SK-N-SH (cell line): ENCODE measurements at regions not wholly inside any gene's neighbourhood (a gene's known extent, or its start where the extent isn't known, plus 50 kb on each side); places are given as distances from the start of the nearest gene placed in this dataset.

Source experiments
- CTCF ChIA-PET: fragments of 300-600, 350-600 bp; formaldehyde crosslinking; extraction: SDS; loops from one replicate; lab custom pipeline; 2021; lab: Yijun Ruan, JAX
- POLR2A ChIA-PET: fragments of 350-600 bp; sonication (Branson Sonifier 250); formaldehyde crosslinking; extraction: SDS; loops from one replicate; lab custom pipeline; 2020; ENCODE audit warnings: antibody characterized with exemption, inconsistent platforms; lab: Yijun Ruan, JAX
- DNase-seq: peaks from one replicate; pipeline ENCODE4 v3.0.0; 2012
- H2AFZ ChIP-seq: fragments of 200-600 bp; sonication (generic); 2 replicates; pipeline ENCODE4 v1.8.1; 2016; ENCODE audit warnings: antibody characterized with exemption, mild to moderate bottlenecking, low read depth
- H3F3A ChIP-seq: fragments of 200-600 bp; sonication (generic); replicated peaks from 2 replicates; pipeline ENCODE3; 2016; ENCODE audit warnings: antibody characterized with exemption, mild to moderate bottlenecking; ENCODE audit not compliant: insufficient read depth
- H3K27ac ChIP-seq, 2 experiments: fragments of 200-500 bp in 1 of 2; fragments of 200-600 bp in 1 of 2; sonication (Bioruptor generic) in 1 of 2; sonication (generic), shearing (Covaris generic) in 1 of 2; 2 replicates each; pipeline versions ENCODE4 v1.5.1 to v1.6.1; 2014 to 2016; ENCODE audit warnings: low read depth in 2 of 2, inconsistent platforms in 1 of 2, low read length in 1 of 2, mild to moderate bottlenecking in 1 of 2, mixed read lengths in 1 of 2
- H3K27me3 ChIP-seq: fragments of 200-600 bp; sonication (generic), shearing (Covaris generic); 2 replicates; pipeline ENCODE4 v1.6.1; 2016; ENCODE audit warnings: mixed run types; ENCODE audit not compliant: insufficient read depth
- H3K36me3 ChIP-seq, 2 experiments: fragments of 200-500 bp in 1 of 2; fragments of 200-600 bp in 1 of 2; sonication (Bioruptor generic) in 1 of 2; sonication (generic) in 1 of 2; replicated peaks in 1 of 2; 2 replicates each; pipeline versions ENCODE3 to v1.5.1; 2014 to 2016; ENCODE audit warnings: low read length in 1 of 2, mild to moderate bottlenecking in 1 of 2; ENCODE audit not compliant: insufficient read depth in 2 of 2, control insufficient read depth in 1 of 2
- H3K4me1 ChIP-seq, 2 experiments: fragments of 200-500 bp in 1 of 2; fragments of 200-600 bp in 1 of 2; sonication (Bioruptor generic) in 1 of 2; sonication (generic), shearing (Covaris generic) in 1 of 2; 2 replicates each; pipeline versions ENCODE4 v1.5.1 to v1.6.1; 2014 to 2016; ENCODE audit warnings: low read depth in 1 of 2, low read length in 1 of 2, mixed run types in 1 of 2; ENCODE audit not compliant: insufficient read depth in 2 of 2, control insufficient read depth in 1 of 2
- H3K4me2 ChIP-seq: fragments of 200-600 bp; sonication (generic), shearing (Covaris generic); 2 replicates; pipeline ENCODE4 v1.6.1; 2017; ENCODE audit warnings: mixed run types
- H3K4me3 ChIP-seq, 2 experiments: fragments of 200-500 bp in 1 of 2; fragments of 200-600 bp in 1 of 2; sonication (Bioruptor generic) in 1 of 2; sonication (generic), shearing (Covaris generic) in 1 of 2; 2 replicates each; pipeline versions ENCODE4 v1.5.1 to v1.8.1; 2014 to 2016; ENCODE audit warnings: low read depth in 2 of 2, inconsistent platforms in 1 of 2, low read length in 1 of 2, mild to moderate bottlenecking in 1 of 2, mixed read lengths in 1 of 2, moderate library complexity in 1 of 2
- H3K79me2 ChIP-seq: fragments of 200-600 bp; sonication (generic); 2 replicates; pipeline ENCODE4 v1.8.1; 2017; ENCODE audit warnings: mild to moderate bottlenecking; ENCODE audit not compliant: insufficient read depth
- H3K9ac ChIP-seq: fragments of 200-600 bp; sonication (generic); 2 replicates; pipeline ENCODE4 v1.6.1; 2017; ENCODE audit warnings: mixed run types
- H3K9me2 ChIP-seq: fragments of 200-600 bp; sonication (generic); 2 replicates; pipeline ENCODE4 v1.6.1; 2017; ENCODE audit warnings: mixed run types
- H3K9me3 ChIP-seq: fragments of 200-600 bp; sonication (generic); 2 replicates; pipeline ENCODE4 v1.6.1; 2017; ENCODE audit warnings: mixed run types, mild to moderate bottlenecking, moderate library complexity
- H4K20me1 ChIP-seq: fragments of 200-600 bp; sonication (generic); 2 replicates; pipeline ENCODE4 v1.6.1; 2017; ENCODE audit warnings: mild to moderate bottlenecking, mixed run types; ENCODE audit not compliant: insufficient read depth
- CTCF ChIP-seq: fragments of 200-600 bp; sonication (generic); IDR thresholded peaks from 2 replicates; pipeline ENCODE4 v1.6.1; 2017; ENCODE audit warnings: antibody characterized with exemption, mild to moderate bottlenecking, moderate library complexity
- FOSL2 ChIP-seq: IDR thresholded peaks from 2 replicates; pipeline ENCODE4 v1.4.0; 2012; ENCODE audit warnings: low read depth, mild to moderate bottlenecking, moderate library complexity, borderline replicate concordance
- FOXM1 ChIP-seq: IDR thresholded peaks from 2 replicates; pipeline ENCODE4 v1.4.0; 2012; ENCODE audit warnings: low read depth, mild to moderate bottlenecking
- GABPA ChIP-seq: IDR thresholded peaks from 2 replicates; pipeline ENCODE4 v1.4.0; 2012; ENCODE audit warnings: low read depth, mild to moderate bottlenecking
- GATA2 ChIP-seq: sonication (generic); formaldehyde crosslinking; IDR thresholded peaks from 2 replicates; pipeline ENCODE4 v1.5.0; 2020; ENCODE audit warnings: mild to moderate bottlenecking, missing genetic modification reagents
- MEF2A ChIP-seq: IDR thresholded peaks from 2 replicates; pipeline ENCODE4 v1.4.0; 2012; ENCODE audit warnings: low read depth, borderline replicate concordance
- MXI1 ChIP-seq: IDR thresholded peaks from 2 replicates; pipeline ENCODE4 v1.6.1; 2012; ENCODE audit warnings: mild to moderate bottlenecking, low read depth, low read length, improper control_type of control experiment
- PBX3 ChIP-seq: IDR thresholded peaks from 2 replicates; pipeline ENCODE4; 2012
- SMC3 ChIP-seq: IDR thresholded peaks from 2 replicates; pipeline ENCODE4 v1.6.1; 2012; ENCODE audit warnings: low read depth, low read length, improper control_type of control experiment
- TAF1 ChIP-seq: IDR thresholded peaks from 2 replicates; pipeline ENCODE4 v1.6.1; 2012; ENCODE audit warnings: low read depth, mild to moderate bottlenecking, low read length, moderate library complexity, borderline replicate concordance
- TEAD4 ChIP-seq: IDR thresholded peaks from 2 replicates; pipeline ENCODE4 v1.4.0; 2012; ENCODE audit warnings: mild to moderate bottlenecking, borderline replicate concordance; ENCODE audit not compliant: insufficient read depth
- USF1 ChIP-seq: IDR thresholded peaks from 2 replicates; pipeline ENCODE4 v1.4.0; 2012; ENCODE audit warnings: low read depth, borderline replicate concordance
- USF2 ChIP-seq: fragments of 150-350 bp; IDR thresholded peaks from 2 replicates; pipeline ENCODE4 v1.6.1; 2017; ENCODE audit warnings: antibody characterized with exemption, low read length, low read depth, borderline replicate concordance
- ZBTB33 ChIP-seq: IDR thresholded peaks from 2 replicates; pipeline ENCODE4 v1.4.0; 2012; ENCODE audit warnings: low read depth, borderline replicate concordance
- WGBS: methylation state at CpG from one replicate; pipeline ENCODE4 v1.1.6; 2017; ENCODE audit warnings: low lambda C conversion rate; 5-methylcytosine and 5-hydroxymethylcytosine counted together

- 76% methylated on average over 3 of the region's 3 CpGs for WGBS
- no peaks in the 10 kb centered on the region for H3K4me1 ChIP-seq
- H3K36me3 ChIP-seq, result no peaks in the 10 kb centered on the region
- CTCF ChIA-PET, result no interaction called here
- no peaks in the 10 kb centered on the region for H3K27me3 ChIP-seq
- H3K4me2 ChIP-seq, result no peak overlapping the region
- no peaks in the 10 kb centered on the region for H3K79me2 ChIP-seq
- no peaks in the 10 kb centered on the region for H3K9me2 ChIP-seq
- no peaks in the 10 kb centered on the region for H3K9me3 ChIP-seq
- no peak overlapping the region for H3K9ac ChIP-seq
- no peaks in the 10 kb centered on the region for H4K20me1 ChIP-seq
- no peak for TF ChIP-seq FOXM1
- no peak for TF ChIP-seq USF1
- no peak for TF ChIP-seq MEF2A
- TF ChIP-seq MXI1, result no peak
- POLR2A ChIA-PET, result no interaction called here
- DNase-seq, result no peak
- no peak overlapping the region for H3K4me3 ChIP-seq
- no peak overlapping the region for H2AFZ ChIP-seq
- H3K27ac ChIP-seq, result no peak overlapping the region
- H3F3A ChIP-seq, result peaks cover 4% of the 10 kb centered on the region
Measured at GRCh38 chr2:201568217-201568820, 75.0 kb downstream of the TMEM237 start.

- no peak for TF ChIP-seq FOSL2
- TF ChIP-seq USF2, result no peak
- TF ChIP-seq TAF1, result no peak
- no peak for TF ChIP-seq GATA2 (CRISPR knock-in tag)
Measured at GRCh38 chr2:201559067-201559710, 84.1 kb downstream of the TMEM237 start.

GRCh38 chr2:201558665-201559064, 84.6 kb downstream of the TMEM237 start:
- 81% methylated on average over 4 of the region's 5 CpGs for WGBS
- Histone ChIP-seq H3K4me1 (peaks cover 0 to 2% of the 10 kb centered on the region in 2 experiments; a peak in 1 of 4 replicates), H3K9ac (no peak overlapping the region), H3K9me3 (no peaks in the 10 kb centered on the region), H3K4me2 (no peak overlapping the region), H3K9me2 (no peaks in the 10 kb centered on the region), H3K4me3 (no peak overlapping the region), H3F3A (peaks cover 1% of the 10 kb centered on the region), H3K79me2 (no peaks in the 10 kb centered on the region), H3K27me3 (no peaks in the 10 kb centered on the region), H3K36me3 (no peaks in the 10 kb centered on the region), H4K20me1 (no peaks in the 10 kb centered on the region), H3K27ac (no peak overlapping the region), H2AFZ (no peak overlapping the region)
- POLR2A ChIA-PET, result no interaction called here
- CTCF ChIA-PET, result no interaction called here
- no peak for DNase-seq
- TF ChIP-seq CTCF (no peak), ZBTB33 (no peak), TEAD4 (no peak), TAF1 (no peak), MEF2A (no peak), SMC3 (no peak), PBX3 (no peak), GABPA (no peak)

More at GRCh38 chr2:201559067-201559710, 84.1 kb downstream of the TMEM237 start:
- ChIA-PET POLR2A (no interaction called here), CTCF (no interaction called here)
- Histone ChIP-seq H3K36me3 (no peaks in the 10 kb centered on the region), H3K9ac (no peak overlapping the region), H3K27ac (no peak overlapping the region), H3K4me3 (no peak overlapping the region), H3F3A (peaks cover 4% of the 10 kb centered on the region), H4K20me1 (no peaks in the 10 kb centered on the region), H3K4me1 (peaks cover 0 to 2% of the 10 kb centered on the region in 2 experiments; a peak in 1 of 4 replicates), H3K9me3 (no peaks in the 10 kb centered on the region), H2AFZ (no peak overlapping the region), H3K27me3 (no peaks in the 10 kb centered on the region), H3K9me2 (no peaks in the 10 kb centered on the region), H3K79me2 (no peaks in the 10 kb centered on the region), H3K4me2 (no peak overlapping the region)
- no peak for DNase-seq
- 87% methylated on average over 3 of the region's 4 CpGs for WGBS
